Liver (tissue), 2 donors: ENCODE measurements at regions not wholly inside any gene's neighbourhood (a gene's known extent, or its start where the extent isn't known, plus 50 kb on each side); places are given as distances from the start of the nearest gene placed in this dataset.

Source experiments
- FOXA1 ChIP-seq: IDR thresholded peaks from 2 replicates; pipeline ENCODE4 v1.6.1; 2016; ENCODE audit warnings: antibody characterized with exemption
- MAX ChIP-seq: IDR thresholded peaks from 2 replicates; pipeline ENCODE4 v1.6.1; 2016; ENCODE audit warnings: antibody characterized with exemption
- REST ChIP-seq: IDR thresholded peaks from 2 replicates; pipeline ENCODE4 v1.6.1; 2016; ENCODE audit warnings: antibody characterized with exemption, mild to moderate bottlenecking
- RXRA ChIP-seq, 2 donors: IDR thresholded peaks; 2 replicates each; pipeline ENCODE4 v1.6.1; 2017 to 2018; ENCODE audit warnings: antibody characterized with exemption in 2 of 2, mild to moderate bottlenecking in 1 of 2
- donor health status: healthy.

GRCh38 chr1:90114521-90115141 lies 119.7 kb downstream of the ZNF326 start:
- TF ChIP-seq FOXA1: no peak
- TF ChIP-seq MAX: no peak
- no peak for TF ChIP-seq RXRA (IDR thresholded peaks at IDR 0.05)
- TF ChIP-seq REST: no peak
